Stimulated activated CD4-positive, alpha-beta T cell treated with anti-CD3 and anti-CD28 coated beads, Interleukin-2, amount 100 ng/mL, for 24 hours (primary cell): ENCODE measurements at regions not wholly inside any gene's neighbourhood (a gene's known extent, or its start where the extent isn't known, plus 50 kb on each side); places are given as distances from the start of the nearest gene placed in this dataset.

Experiments
- DNase-seq, 2 donors: peaks; one replicate each; pipeline ENCODE4 v3.0.0-alpha.2; 2020

- DNase-seq, result no peak
Measured at GRCh38 chr10:44196008-44196320, 188.9 kb downstream of the CXCL12 start.

GRCh38 chr10:44195112-44196007 lies 189.5 kb downstream of the CXCL12 start:
- no peak for DNase-seq

GRCh38 chr10:44194435-44194834 lies 190.5 kb downstream of the CXCL12 start:
- no peak for DNase-seq

- no peak for DNase-seq
Measured at GRCh38 chr10:44193567-44194220, 191.2 kb downstream of the CXCL12 start.

GRCh38 chr10:44193166-44193565 lies 191.7 kb downstream of the CXCL12 start:
- no peak for DNase-seq

- no peak for DNase-seq
Measured at GRCh38 chr10:44192435-44192834, 192.5 kb downstream of the CXCL12 start.

GRCh38 chr10:44190541-44190940 lies 194.4 kb downstream of the CXCL12 start:
- DNase-seq, result no peak

- no peak for DNase-seq
Measured at GRCh38 chr10:44186821-44187220, 198.1 kb downstream of the CXCL12 start.

GRCh38 chr10:44186150-44186549 lies 198.7 kb downstream of the CXCL12 start:
- no peak for DNase-seq

GRCh38 chr10:44185315-44185666 lies 199.6 kb downstream of the CXCL12 start:
- DNase-seq, result no peak

GRCh38 chr10:44184633-44185314 lies 200.1 kb downstream of the CXCL12 start:
- DNase-seq, result no peak

GRCh38 chr10:44183667-44184632 lies 200.9 kb downstream of the CXCL12 start:
- DNase-seq, result no peak

GRCh38 chr10:44182909-44183308 lies 202.0 kb downstream of the CXCL12 start:
- DNase-seq, result no peak

- no peak for DNase-seq
Measured at GRCh38 chr10:44180321-44181168, 204.4 kb downstream of the CXCL12 start.

GRCh38 chr10:44178856-44179255 lies 206.0 kb downstream of the CXCL12 start:
- no peak for DNase-seq

GRCh38 chr10:44178281-44178680 lies 206.6 kb downstream of the CXCL12 start:
- no peak for DNase-seq

GRCh38 chr10:44177610-44178009 lies 207.3 kb downstream of the CXCL12 start:
- no peak for DNase-seq

GRCh38 chr10:44176311-44176710 lies 208.6 kb downstream of the CXCL12 start:
- no peak for DNase-seq

- no peak for DNase-seq
Measured at GRCh38 chr10:44173608-44173894, 211.3 kb downstream of the CXCL12 start.

GRCh38 chr10:44172883-44173607 lies 211.9 kb downstream of the CXCL12 start:
- no peak for DNase-seq

- DNase-seq, result no peak
Measured at GRCh38 chr10:44171765-44172164, 213.1 kb downstream of the CXCL12 start.
